ENCODE measurements at regions not wholly inside any gene's neighbourhood (a gene's known extent, or its start where the extent isn't known, plus 50 kb on each side); places are given as distances from the start of the nearest gene placed in this dataset.

DNA sequence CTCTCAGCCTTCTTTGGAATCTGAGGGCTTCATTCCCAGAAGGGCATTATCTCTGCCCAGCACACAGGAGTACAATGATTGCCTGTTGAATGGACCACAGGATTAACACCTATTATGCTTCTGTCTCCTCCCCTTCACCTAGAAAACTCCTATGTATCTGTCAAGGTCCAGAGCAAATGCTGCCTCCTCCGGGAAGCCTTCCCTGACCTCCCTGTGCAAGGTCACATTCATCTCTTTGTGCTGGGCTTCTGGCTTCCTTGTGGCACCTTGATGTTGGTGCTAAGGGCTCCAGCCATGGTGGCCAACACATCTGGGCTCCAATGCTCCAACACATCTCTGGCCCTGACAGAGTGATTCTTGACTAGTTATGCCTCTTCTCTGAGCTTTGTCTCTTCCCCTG is 49.9 kb upstream of the ATP2B2 start:
- DNase-seq = no peak

- DNase-seq = no peak
Observed at GRCh38 chr3:10556312-10556711, 50.9 kb upstream of the ATP2B2 start.

DNA sequence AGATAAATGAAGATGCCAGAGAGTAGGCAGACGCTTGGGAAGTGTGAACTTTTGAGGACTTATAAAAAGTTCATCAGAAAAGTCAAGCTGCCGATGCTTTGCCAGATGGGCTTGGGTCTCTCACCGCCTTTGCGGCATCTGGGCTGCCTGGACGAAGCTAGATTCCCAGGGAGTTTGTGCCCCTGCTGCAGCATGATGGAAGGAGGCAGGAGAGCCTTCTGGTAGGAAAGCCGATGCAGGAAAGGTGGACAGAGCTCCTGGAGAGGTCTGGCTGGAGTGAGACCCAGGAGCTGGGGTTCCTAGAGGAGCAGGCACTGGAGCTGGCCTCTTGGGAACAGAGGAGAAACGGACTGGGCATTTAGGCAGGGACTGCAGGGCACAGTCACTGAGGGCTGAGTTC is 51.9 kb upstream of the ATP2B2 start:
- DNase-seq = no peak

GRCh38 chr3:10557781-10558373 is 52.5 kb upstream of the ATP2B2 start:
- DNase-seq = no peak

- no peak for DNase-seq
Observed at GRCh38 chr3:10558736-10559135, 53.4 kb upstream of the ATP2B2 start.

DNA sequence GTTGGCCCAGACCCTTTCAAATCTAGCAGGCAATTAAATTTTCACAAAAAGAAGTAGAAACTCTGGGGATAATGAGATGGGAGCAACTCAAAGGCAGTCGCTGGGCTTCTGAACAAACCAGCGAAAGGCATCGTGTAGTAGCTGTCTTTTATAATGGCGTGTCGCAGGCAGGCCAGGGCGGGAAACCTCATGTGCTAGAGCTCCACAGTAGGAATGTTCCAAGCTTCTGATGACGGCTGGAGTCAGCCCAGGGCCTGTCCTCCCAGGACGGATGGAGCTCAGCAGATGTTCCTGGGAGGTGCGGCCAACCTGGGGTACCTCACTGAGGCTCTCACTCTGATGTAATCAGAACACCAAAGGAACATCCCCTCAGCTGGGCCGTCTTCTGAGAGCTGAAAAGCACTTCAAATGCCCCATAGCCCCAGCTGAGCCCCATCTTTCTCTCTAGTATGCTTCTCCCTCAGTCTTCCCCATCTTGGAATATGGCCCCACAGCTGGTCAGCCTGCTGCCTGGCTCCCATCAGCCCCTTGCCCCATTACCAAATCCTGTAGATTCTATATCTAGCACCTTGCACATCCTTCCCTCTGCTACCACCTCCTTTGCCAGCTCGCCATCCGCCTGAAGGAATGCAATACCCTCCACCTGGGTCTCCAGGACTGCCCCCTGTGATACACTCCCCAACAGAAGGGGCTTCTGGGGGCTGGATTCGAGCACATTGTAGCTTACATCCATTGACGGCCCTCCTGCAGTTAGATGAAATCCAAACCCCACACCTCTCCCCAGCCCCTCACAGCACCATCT is 54.9 kb upstream of the ATP2B2 start:
- DNase-seq = no peak

DNA sequence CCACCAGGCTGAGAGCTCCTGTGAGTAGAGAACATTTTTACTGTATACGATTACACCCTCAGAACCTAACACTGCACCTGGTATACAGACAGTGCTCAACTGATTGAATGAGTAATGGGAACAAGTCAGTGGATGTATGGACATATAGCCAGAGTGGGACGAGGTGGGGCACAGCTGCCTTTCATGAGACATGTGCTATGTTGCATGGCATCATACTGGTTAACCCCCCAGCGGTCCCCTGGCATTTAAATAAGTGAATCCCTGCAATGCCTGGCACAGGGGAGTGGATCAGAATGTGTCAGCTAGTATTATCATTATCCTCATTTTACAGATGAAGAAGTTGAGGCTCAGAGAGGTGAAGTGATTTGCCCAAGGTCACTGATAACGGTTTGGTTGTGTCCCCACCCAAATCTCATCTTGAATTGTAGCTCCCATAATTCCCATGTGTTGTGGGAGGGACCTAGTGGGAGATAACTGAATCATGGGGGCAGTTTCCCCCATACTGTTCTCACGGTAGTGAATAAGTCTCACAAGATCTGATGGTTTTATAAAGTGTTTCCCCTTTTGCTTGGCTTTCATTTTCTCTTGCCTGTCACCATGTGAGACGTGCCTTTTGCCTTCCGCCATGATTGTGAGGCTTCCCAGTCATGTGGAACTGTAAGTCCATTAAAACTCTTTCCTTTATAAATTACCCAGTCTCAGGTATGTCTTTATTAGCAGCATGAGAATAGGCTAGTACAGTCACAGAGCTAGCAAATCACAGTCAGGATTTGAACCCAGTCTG is 56.0 kb upstream of the ATP2B2 start:
- no peak for DNase-seq

DNA sequence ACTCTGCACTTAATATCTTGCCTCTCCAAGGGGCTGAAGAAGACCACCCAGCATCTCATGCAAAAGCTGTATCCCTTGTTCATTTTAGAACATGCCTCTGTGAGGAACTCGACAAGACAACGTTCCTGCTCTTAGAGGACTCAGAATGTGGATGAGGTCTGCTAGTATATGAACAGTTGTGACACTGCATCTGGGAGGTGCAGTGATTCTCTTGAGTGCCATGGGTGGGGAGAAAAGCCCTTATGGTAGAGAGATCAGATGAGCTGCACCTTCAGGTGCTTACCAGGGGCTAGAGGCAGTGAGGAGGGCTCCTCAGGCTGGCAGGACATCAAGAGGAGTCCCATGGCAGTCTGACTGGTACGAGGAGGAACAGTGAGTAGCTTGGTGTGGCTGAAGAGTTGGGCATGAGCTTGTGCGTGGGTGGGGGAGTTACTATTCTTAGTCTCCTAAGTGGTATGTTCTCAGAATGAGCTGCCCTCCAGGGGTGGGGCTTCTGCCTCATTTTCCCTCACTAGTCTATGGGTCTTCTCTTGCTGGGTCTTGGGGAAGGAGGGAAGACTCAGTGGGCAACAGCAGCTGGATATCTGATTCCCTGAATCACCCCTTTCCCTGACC is 56.7 kb upstream of the ATP2B2 start:
- no peak for DNase-seq

- no peak for DNase-seq
Observed at GRCh38 chr3:10563396-10563795, 58.0 kb upstream of the ATP2B2 start.

DNA sequence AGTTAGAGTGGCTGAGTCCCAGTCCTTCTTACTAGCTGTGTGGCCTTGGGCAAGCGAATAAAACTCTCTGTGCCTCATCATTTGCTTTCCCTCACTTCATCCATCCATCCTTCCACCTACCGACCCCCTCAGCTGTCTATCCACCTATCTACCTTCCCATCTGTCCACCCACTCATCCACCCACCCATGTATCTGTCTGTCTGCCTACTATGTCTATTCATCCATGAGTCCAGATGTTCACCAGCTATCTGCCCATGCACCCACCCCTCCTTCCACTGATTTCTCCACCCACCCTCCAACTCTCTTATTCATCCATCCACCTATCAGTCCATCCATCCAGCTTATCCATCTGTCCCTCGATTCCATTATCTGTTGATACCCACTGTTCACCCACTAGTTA is 60.4 kb upstream of the ATP2B2 start:
- DNase-seq = no peak

DNA sequence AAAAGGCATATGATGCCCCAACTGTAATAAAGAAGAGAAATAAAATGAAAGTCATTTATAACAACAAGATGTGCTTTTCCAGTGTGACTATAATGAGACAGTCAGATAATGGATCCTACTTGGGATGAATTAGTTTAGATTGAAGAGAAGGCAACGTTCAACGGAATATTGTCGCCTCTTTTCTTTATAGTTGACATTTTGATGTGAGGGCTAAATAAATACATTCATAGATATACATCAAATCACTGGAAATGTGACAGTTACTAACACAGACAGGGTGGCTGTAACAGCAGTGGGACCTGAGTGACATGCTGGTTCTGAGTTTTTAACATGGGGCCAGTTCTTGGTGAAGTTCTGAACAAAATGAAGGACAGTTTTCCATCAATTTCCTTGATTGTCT is 61.1 kb upstream of the ATP2B2 start:
- DNase-seq = no peak

GRCh38 chr3:10568549-10568948 is 63.2 kb upstream of the ATP2B2 start:
- no peak for DNase-seq

- DNase-seq = no peak
Observed at GRCh38 chr3:10570196-10570946, 65.0 kb upstream of the ATP2B2 start.

DNA sequence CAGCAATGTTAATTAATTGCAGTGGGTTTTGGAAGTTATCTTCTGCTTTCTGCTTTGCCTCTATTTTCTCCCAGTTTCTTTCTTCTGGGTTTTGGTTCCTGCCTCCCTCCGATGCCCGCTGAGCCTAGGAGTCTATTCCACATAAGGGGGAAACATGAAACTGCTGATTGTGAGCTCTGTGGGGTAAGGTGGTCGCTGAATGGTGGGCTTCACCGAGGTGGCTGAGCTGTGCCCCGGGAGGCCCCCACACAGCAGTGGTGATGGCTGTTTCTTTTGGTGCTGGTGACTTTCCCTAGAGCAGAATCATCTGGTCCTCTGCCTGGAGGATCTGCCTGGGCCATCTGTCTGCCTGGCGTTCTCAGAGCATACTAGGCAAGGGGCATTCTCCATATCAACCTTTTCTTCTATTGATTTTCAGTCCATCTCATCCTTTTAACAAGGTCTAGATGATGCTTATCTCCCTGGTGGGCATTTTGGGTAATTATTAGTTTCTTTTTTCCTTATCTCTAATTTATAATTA is 68.8 kb upstream of the ATP2B2 start:
- DNase-seq = no peak

DNA sequence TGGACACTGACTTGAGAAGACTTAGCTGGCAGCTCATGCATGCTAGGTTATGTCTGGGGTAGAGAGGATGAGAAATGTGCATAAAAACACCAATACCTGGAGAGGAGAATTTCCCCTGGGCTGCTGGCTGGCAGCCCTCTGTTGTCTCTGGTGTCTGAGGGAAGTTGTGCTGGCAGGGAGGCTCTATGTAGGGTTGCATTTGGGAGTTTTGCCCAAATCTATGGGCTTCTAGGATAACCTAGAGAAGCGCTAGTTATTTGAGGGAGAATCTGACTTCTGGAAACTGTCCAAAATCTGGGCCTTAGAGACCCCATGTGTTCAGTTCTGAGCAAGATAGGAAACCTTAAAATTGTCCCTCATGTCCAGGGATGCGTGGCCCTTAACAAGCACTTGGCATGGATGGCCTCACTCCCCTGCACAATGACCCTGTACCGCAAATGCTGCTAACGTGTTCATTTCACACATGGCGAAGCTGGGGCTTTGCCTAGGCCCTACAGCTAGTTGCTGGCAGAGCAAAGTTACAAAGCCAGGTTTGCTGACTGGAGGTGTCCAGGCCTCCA is 70.3 kb upstream of the ATP2B2 start:
- no peak for DNase-seq

- no peak for DNase-seq
Observed at GRCh38 chr3:10577486-10577885, 72.1 kb upstream of the ATP2B2 start.

DNA sequence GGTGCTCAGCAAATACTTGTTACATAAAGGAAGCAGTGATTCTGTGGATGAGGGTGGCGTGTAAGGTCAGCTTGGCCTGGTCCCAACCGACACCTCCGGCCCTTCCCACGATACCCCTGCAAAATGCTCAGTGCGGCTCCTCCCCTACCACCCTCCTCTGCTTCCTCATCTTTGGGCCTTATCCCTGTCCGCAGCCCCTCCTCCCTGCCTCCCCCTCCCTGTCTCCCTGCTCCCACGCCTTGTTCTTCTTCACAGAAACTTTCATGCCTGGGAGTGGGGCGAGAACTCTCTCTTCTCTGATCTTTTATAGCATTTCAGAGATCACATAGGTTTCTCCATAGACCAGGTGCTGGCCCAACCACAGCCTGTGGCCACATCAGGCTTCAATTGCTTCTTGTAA is 75.0 kb upstream of the ATP2B2 start:
- no peak for DNase-seq

- DNase-seq = no peak
Observed at GRCh38 chr3:10581251-10581650, 75.9 kb upstream of the ATP2B2 start.

- DNase-seq = no peak
Observed at GRCh38 chr3:10581716-10582115, 76.3 kb upstream of the ATP2B2 start.

DNA sequence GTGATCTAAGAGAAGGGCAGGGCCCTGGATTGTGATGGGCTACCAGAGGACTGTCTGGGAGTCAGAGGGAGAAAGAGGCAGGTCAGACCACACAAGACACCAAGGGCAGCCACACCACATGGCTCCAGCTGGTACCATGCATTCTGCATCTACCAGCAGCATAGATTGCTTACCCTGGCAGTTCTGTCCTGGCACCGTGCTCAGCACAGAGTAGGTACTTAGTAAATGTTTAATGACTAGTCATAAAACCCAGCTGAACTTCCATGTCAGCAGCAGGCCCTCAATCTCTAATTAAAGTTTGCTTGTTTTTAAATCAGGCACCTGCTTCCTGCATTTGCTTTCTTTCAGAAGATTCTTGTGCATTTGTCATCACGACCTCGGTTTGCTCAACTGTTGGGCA is 77.3 kb upstream of the ATP2B2 start:
- no peak for DNase-seq

- no peak for DNase-seq
Observed at GRCh38 chr3:10583798-10584708, 78.7 kb upstream of the ATP2B2 start.
